IPS-20b (cell line): ENCODE measurements at regions not wholly inside any gene's neighbourhood (a gene's known extent, or its start where the extent isn't known, plus 50 kb on each side); places are given as distances from the start of the nearest gene placed in this dataset.

ENCODE experiments used
- H3K27ac ChIP-seq: one replicate; pipeline ENCODE4 v1.5.1; 2013; ENCODE audit warnings: low read length
- H3K27me3 ChIP-seq: 2 replicates; pipeline ENCODE4 v1.6.1; 2013; ENCODE audit warnings: mild to moderate bottlenecking, low read length, inconsistent platforms; ENCODE audit not compliant: insufficient read depth
- H3K36me3 ChIP-seq: 2 replicates; pipeline ENCODE4 v1.6.1; 2013; ENCODE audit warnings: low read depth, mild to moderate bottlenecking, inconsistent platforms, low read length, moderate library complexity; ENCODE audit not compliant: insufficient read depth
- H3K4me1 ChIP-seq: 2 replicates; pipeline ENCODE4 v1.6.1; 2013; ENCODE audit warnings: mild to moderate bottlenecking, control low read depth, inconsistent platforms, low read length, moderate library complexity; ENCODE audit not compliant: insufficient read depth
- H3K4me3 ChIP-seq: 2 replicates; pipeline ENCODE4 v1.5.1; 2013; ENCODE audit warnings: mild to moderate bottlenecking, low read length, inconsistent platforms
- H3K9ac ChIP-seq: 2 replicates; pipeline ENCODE4 v1.6.1; 2013; ENCODE audit warnings: low read depth, mild to moderate bottlenecking, inconsistent platforms, low read length, moderate library complexity
- H3K9me3 ChIP-seq: 2 replicates; pipeline ENCODE4 v1.6.1; 2013; ENCODE audit warnings: mild to moderate bottlenecking, low read depth, low read length, inconsistent platforms; ENCODE audit not compliant: insufficient read depth

DNA sequence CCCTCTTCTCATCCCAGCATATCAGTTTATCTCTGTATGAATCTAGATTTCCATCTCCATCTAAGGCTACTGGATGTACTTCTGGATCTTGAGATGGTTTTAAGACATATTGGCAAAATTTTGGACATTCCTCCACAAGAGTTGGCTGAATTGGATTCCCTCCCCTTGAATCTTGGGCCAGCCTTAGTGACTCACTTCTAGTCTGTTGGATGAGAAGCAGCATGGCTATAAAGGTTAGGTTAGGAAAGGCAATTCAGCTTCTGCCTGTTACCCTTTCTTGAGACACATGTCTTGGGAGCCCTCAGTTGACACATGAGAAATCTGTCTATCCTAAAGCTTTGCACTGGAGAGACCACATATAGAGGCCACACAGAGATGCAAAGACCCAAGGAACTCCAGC is 73.0 kb upstream of the PGR start:
- Histone ChIP-seq H3K9ac (no peak overlapping the region), H3K9me3 (peaks cover 7% of the 10 kb centered on the region; the same call in 1 of the 2 replicates), H3K4me1 (no peaks in the 10 kb centered on the region), H3K4me3 (no peak overlapping the region), H3K27me3 (no peaks in the 10 kb centered on the region), H3K36me3 (no peaks in the 10 kb centered on the region), H3K27ac (no peak overlapping the region)

GRCh38 chr11:101199416-101199815 is 69.8 kb upstream of the PGR start:
- Histone ChIP-seq H3K27ac (no peak overlapping the region), H3K9ac (no peak overlapping the region), H3K27me3 (no peaks in the 10 kb centered on the region), H3K36me3 (no peaks in the 10 kb centered on the region), H3K9me3 (no peaks in the 10 kb centered on the region), H3K4me1 (no peaks in the 10 kb centered on the region), H3K4me3 (no peak overlapping the region)

- Histone ChIP-seq H3K27me3 (no peaks in the 10 kb centered on the region), H3K27ac (no peak overlapping the region), H3K36me3 (no peaks in the 10 kb centered on the region), H3K9me3 (no peaks in the 10 kb centered on the region), H3K4me3 (no peak overlapping the region), H3K9ac (no peak overlapping the region), H3K4me1 (no peaks in the 10 kb centered on the region)
Observed at GRCh38 chr11:101195294-101195693, 65.7 kb upstream of the PGR start.

DNA sequence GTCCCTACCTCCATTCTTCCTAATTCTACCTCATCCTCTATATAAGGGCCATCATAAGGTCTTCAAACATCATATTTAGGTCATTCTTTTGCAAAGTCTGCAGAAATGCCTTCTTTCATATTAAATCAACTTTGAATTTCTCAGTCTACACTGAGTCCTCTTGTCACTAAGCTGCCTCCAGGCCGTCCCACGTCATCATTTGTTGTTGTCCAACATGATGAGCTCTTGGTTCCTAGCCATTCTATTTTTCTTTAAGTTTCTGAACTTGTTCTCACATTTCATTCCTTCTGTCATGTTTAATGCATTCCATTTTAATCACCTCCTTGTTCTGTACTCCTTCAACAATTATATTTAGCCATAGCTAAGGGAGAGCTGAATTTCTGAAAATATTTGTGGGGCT is 59.2 kb upstream of the PGR start:
- Histone ChIP-seq H3K9me3 (no peaks in the 10 kb centered on the region), H3K27ac (no peak overlapping the region), H3K27me3 (no peaks in the 10 kb centered on the region), H3K36me3 (no peaks in the 10 kb centered on the region), H3K4me3 (no peak overlapping the region), H3K9ac (no peak overlapping the region), H3K4me1 (no peaks in the 10 kb centered on the region)

DNA sequence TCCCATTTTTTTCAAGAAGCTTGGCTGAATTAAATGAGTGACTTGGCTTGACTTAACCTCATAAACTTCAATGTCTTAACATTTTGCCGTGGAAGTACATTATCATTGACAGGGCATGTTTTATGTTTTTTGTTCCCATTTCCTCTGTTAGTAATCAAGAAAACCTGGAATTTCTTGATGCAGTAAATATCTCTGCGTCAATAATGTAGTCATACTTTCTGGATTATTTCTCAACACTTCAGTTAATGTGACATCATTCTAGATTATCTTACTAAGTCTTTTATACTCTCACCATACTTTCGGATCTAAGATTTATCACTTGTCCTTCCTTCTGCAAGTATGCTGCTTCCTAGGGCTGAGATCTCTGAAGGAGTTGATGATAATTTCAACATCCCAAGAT is 58.6 kb upstream of the PGR start:
- Histone ChIP-seq H3K9ac (no peak overlapping the region), H3K27ac (no peak overlapping the region), H3K4me1 (no peaks in the 10 kb centered on the region), H3K9me3 (no peaks in the 10 kb centered on the region), H3K4me3 (no peak overlapping the region), H3K36me3 (no peaks in the 10 kb centered on the region), H3K27me3 (no peaks in the 10 kb centered on the region)

DNA sequence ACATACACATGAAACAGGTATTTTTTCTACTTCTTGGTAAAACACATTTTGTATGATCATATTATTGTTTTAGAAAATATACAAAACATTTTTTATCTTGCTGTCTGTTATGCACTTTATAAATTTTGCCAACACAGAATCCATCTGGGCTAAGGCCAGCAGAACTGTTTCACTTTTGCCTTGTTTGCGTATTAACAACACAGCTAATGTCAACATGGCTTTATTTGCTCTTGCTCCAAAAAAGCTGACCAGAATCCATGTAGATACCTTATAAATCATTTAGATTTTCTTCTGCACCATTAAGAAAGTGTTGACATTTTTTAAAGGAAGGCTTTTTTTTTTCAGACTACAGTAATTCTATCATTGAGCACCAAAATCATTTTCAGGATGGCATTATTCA is 58.1 kb upstream of the PGR start:
- no peaks in the 10 kb centered on the region for H3K36me3 ChIP-seq
- no peak overlapping the region for H3K4me3 ChIP-seq
- no peak overlapping the region for H3K9ac ChIP-seq
- H3K27ac ChIP-seq: no peak overlapping the region
- no peaks in the 10 kb centered on the region for H3K9me3 ChIP-seq
- no peaks in the 10 kb centered on the region for H3K4me1 ChIP-seq
- no peaks in the 10 kb centered on the region for H3K27me3 ChIP-seq

- Histone ChIP-seq H3K4me3 (no peak overlapping the region), H3K9ac (no peak overlapping the region), H3K27me3 (no peaks in the 10 kb centered on the region), H3K4me1 (no peaks in the 10 kb centered on the region), H3K36me3 (no peaks in the 10 kb centered on the region), H3K9me3 (no peaks in the 10 kb centered on the region), H3K27ac (no peak overlapping the region)
Observed at GRCh38 chr11:101185985-101186384, 56.4 kb upstream of the PGR start.

GRCh38 chr11:101182467-101182866 is 52.9 kb upstream of the PGR start:
- Histone ChIP-seq H3K9me3 (no peaks in the 10 kb centered on the region), H3K9ac (no peak overlapping the region), H3K36me3 (no peaks in the 10 kb centered on the region), H3K27me3 (no peaks in the 10 kb centered on the region), H3K4me3 (no peak overlapping the region), H3K27ac (no peak overlapping the region), H3K4me1 (no peaks in the 10 kb centered on the region)

- H3K9ac ChIP-seq: no peak overlapping the region
- no peaks in the 10 kb centered on the region for H3K9me3 ChIP-seq
- H3K27ac ChIP-seq: no peak overlapping the region
- no peak overlapping the region for H3K4me3 ChIP-seq
- H3K4me1 ChIP-seq: no peaks in the 10 kb centered on the region
- no peaks in the 10 kb centered on the region for H3K36me3 ChIP-seq
- no peaks in the 10 kb centered on the region for H3K27me3 ChIP-seq
Observed at GRCh38 chr11:101180481-101180880, 50.9 kb upstream of the PGR start.
